Fibroblast of mammary gland (primary cell): ENCODE measurements at regions not wholly inside any gene's neighbourhood (a gene's known extent, or its start where the extent isn't known, plus 50 kb on each side); places are given as distances from the start of the nearest gene placed in this dataset.

Experiments used
- DNase-seq: peaks from one replicate; pipeline ENCODE4 v3.0.0-alpha.2; 2010; ENCODE audit warnings: low read depth
- H3K4me3 ChIP-seq: 2 replicates; pipeline ENCODE4 v1.5.1; 2011; ENCODE audit warnings: low read depth, mild to moderate bottlenecking, low read length, moderate library complexity; ENCODE audit not compliant: control insufficient read depth
- TF ChIP-seq, protein P1 (sequence below): conservative IDR thresholded peaks from 2 replicates; pipeline ENCODE4 v1.5.1; 2011; ENCODE audit warnings: low read depth, low read length, inconsistent platforms; ENCODE audit not compliant: control insufficient read depth, insufficient read depth

- DNase-seq = no peak
- TF ChIP-seq, protein P1, sequence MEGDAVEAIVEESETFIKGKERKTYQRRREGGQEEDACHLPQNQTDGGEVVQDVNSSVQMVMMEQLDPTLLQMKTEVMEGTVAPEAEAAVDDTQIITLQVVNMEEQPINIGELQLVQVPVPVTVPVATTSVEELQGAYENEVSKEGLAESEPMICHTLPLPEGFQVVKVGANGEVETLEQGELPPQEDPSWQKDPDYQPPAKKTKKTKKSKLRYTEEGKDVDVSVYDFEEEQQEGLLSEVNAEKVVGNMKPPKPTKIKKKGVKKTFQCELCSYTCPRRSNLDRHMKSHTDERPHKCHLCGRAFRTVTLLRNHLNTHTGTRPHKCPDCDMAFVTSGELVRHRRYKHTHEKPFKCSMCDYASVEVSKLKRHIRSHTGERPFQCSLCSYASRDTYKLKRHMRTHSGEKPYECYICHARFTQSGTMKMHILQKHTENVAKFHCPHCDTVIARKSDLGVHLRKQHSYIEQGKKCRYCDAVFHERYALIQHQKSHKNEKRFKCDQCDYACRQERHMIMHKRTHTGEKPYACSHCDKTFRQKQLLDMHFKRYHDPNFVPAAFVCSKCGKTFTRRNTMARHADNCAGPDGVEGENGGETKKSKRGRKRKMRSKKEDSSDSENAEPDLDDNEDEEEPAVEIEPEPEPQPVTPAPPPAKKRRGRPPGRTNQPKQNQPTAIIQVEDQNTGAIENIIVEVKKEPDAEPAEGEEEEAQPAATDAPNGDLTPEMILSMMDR = no peak
- H3K4me3 ChIP-seq = no peak overlapping the region
These were observed 636.1 kb downstream of the KCNH5 start for GRCh38 chr14:62409169-62409568.

DNA sequence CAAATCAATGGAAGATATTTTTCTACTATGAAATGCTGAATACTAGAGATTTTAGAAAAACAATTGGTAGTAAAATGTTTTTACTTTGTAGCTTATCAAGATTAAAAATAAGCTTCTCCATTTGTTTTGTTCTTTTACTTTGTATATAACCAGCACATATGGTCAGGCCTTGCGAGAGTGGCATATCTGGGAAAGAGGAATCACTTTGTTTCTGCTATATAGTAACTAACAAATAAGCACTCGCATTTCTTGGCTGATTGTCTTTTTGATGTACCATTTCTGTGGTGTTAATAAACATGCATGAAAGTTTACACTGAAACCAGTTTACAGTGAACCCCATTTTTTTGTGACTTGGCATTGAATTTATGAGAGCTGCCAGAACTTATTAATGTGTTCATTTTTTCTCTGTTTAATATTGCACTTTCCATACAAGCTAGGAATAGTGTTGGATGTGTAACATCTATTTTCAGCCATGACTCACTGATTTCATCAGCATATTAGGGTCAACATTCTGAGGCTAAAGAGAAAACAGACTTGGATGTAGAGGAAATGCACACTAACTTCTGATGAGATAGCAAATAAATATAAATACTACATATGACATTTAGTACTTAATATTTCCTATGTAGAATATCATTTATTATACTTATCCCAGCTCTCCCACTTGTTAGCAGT, 635.5 kb downstream of the KCNH5 start:
- TF ChIP-seq, protein P1 = no peak
- no peak overlapping the region for H3K4me3 ChIP-seq
- DNase-seq = peak; percentile 48

DNA sequence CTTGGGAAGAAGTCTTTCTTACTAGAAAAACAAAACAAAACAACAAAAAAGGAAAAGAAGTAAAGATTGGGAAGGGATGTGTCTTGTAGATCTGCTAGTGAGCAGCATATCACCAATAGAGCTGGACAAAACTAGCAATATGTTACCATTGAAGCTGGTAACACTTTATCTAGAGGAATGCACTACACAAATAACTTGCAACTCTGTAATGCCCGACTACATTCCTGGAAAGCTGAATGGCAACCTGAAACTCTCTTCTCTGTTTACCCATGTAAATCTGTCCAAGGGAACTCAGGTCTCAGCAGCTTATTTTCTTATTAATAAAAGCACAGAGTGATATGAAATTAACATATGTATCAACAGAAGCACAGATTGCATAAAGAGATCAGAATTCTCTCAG, 624.4 kb downstream of the KCNH5 start:
- no peak overlapping the region for H3K4me3 ChIP-seq
- DNase-seq = no peak
- TF ChIP-seq, protein P1 = no peak

DNA sequence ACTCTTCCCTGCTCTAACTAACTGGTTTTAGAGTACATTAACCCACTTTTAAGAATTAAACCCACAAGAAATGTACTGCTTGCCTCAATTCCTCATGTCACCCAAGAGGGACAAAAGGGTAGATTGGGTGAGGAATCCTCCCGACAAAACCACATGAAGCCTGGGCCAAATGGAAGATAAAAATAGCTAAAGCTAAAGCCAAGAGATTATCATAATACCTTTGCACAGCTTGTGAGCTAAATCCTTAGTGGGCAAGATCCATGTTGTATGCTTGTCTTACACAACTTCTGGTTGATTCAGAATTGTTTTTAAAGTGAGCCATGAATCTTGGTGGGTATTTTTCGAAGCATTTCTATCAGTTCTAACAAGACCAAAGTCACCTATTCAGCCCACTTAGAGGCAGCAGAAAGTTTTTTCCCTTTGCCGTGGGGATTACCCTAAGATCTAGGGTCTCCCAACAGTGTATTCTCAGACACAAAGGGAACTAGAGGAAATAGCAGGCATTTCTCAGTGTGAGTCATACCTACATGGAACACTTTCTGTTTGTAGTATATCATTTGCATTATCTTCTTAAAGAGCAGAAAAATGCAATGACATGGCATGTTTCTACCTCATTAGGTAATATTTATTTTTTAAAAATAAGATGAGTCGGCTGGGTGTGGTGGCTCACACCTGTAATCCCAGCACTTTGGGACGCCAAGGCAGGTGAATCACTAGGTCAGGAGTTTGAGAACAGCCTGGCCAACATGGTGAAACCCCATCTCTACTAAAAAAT, 616.6 kb downstream of the KCNH5 start:
- peak; percentile 5 for DNase-seq
- H3K4me3 ChIP-seq = no peak overlapping the region
- TF ChIP-seq, protein P1 = no peak

DNA sequence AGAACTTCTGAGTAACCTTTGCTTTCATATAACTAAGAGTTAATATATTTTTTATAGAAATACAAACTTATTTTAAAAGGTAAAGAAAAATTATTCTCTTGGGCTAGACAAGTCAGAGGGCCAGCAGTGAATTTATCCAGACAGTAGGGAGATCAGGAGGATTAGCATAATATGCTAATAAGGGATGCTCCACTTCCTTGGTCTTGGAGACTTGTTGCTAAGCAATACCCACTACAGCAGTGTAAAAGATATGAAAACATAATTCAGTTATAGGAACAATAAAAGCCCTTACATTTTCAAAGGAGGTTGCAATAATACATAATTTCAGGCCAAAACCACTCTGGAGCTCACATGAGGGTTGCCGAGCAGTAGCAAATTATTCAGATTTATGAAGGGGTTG, 615.6 kb downstream of the KCNH5 start:
- DNase-seq = no peak
- H3K4me3 ChIP-seq = no peak overlapping the region

DNA sequence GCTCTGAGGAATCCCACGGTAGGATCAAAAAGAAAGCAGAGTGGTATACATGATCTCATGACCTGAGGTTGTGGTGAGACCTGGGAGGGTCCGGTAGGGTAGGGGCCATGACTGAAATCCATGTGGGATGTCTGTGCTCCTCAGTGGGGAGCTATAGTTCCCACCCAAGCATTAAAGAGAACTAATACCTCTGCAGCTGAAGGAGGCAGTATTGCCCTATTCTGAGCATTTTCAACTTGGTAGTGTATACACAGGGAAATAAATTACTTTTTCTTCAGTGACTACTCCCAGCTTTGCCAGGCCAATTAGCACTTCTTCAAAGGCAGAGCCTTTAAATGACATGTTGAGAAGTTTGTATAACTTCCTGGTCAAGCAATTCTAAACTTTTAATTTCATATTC, 613.8 kb downstream of the KCNH5 start:
- TF ChIP-seq, protein P1 = no peak
- no peak for DNase-seq
- no peak overlapping the region for H3K4me3 ChIP-seq

More for the DNA sequence above, 615.6 kb downstream of the KCNH5 start:
- TF ChIP-seq, protein P1 = no peak
